T-helper 1 cell treated with Interleukin-12 subunit alpha and Interleukin-12 subunit beta and Interleukin-4 antibody, amounts not matched to agents 30 ng/mL and 1 ng/mL, for 36 hours (primary cell): ENCODE measurements at regions not wholly inside any gene's neighbourhood (a gene's known extent, or its start where the extent isn't known, plus 50 kb on each side); places are given as distances from the start of the nearest gene placed in this dataset.

Source experiments
- intact Hi-C: fragments of 100-400 bp; cut with micrococcal nuclease; formaldehyde crosslinking; loops from one replicate; pipeline ENCODE4 v1.15.1; 2024

- intact Hi-C loops, result no loop called here
These were observed 215.3 kb downstream of the BARX2 start for GRCh38 chr11:129590753-129591475.

- intact Hi-C loops, result no loop called here
These were observed 215.9 kb downstream of the BARX2 start for GRCh38 chr11:129591527-129591926.

DNA sequence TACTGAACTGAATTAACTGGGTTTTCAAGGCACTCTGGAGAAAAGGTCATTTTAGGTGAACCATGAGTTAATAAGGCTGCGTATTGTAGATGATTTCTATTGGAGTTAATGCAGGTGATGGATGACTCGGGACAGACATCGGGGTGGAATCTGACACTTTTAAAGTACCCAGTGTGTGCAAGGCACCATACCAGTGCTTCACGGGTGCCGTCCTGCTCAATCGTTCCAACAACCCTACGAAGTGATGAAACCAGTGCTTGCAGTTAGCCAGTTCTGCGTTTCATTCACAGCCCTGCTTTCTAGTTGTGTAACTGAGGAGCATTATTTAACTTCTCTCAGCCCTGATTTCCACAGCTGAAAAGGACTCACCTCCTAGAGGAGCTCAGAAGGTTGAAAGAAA lies 216.5 kb downstream of the BARX2 start:
- intact Hi-C loops, result no loop called here

- intact Hi-C loops, result no loop called here
These were observed 217.4 kb downstream of the BARX2 start for GRCh38 chr11:129593098-129593497.

- intact Hi-C loops, result no loop called here
These were observed 219.7 kb downstream of the BARX2 start for GRCh38 chr11:129595038-129595962.

GRCh38 chr11:129596351-129596750 lies 219.3 kb upstream of the TMEM45B start:
- intact Hi-C loops, result no loop called here

- intact Hi-C loops, result no loop called here
These were observed 217.3 kb upstream of the TMEM45B start for GRCh38 chr11:129598378-129598777.

- intact Hi-C loops, result no loop called here
These were observed 209.8 kb upstream of the TMEM45B start for GRCh38 chr11:129605815-129606214.

- intact Hi-C loops, result no loop called here
These were observed 206.9 kb upstream of the TMEM45B start for GRCh38 chr11:129608711-129609110.

DNA sequence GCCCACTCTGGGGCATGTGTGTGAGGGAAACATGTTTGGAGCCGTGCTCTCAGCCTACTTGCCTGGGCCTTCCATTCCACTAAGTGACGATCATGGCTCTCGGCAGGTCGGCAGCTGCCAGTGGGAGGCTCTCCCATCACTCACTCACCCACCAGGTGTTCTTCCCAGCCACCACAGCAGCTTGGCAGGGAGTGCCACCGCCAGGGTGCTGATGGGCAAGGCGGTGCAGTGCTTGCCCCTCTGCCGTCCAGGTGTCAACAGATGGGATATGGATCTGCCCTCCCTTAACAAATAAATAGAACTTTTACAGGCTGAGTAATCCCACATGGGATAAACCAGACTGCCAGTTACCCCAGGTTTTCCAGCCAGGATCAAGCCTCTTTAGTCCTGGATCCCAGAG lies 205.5 kb upstream of the TMEM45B start:
- intact Hi-C loops, result no loop called here

DNA sequence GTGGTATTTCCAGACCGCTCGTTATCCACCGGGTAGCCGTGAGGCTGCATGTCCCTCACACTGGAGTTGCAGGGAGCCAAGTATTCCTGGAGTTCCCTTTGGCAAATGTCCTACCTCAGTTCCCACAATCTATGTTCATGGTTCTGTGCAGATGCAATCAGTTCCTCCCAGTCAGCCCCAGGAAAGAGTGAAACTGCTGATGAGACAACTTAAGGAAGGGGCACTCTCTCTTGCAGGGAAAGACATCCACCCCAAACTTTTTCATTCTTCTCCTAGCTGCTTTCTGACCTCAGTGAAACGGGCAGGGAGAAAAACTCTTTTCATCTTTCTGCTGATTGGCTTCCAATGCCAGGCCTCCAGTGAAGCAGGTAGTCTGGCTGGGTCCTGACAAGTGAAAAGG lies 205.1 kb upstream of the TMEM45B start:
- intact Hi-C loops, result no loop called here

GRCh38 chr11:129611661-129612446 lies 203.8 kb upstream of the TMEM45B start:
- intact Hi-C loops, result no loop called here

DNA sequence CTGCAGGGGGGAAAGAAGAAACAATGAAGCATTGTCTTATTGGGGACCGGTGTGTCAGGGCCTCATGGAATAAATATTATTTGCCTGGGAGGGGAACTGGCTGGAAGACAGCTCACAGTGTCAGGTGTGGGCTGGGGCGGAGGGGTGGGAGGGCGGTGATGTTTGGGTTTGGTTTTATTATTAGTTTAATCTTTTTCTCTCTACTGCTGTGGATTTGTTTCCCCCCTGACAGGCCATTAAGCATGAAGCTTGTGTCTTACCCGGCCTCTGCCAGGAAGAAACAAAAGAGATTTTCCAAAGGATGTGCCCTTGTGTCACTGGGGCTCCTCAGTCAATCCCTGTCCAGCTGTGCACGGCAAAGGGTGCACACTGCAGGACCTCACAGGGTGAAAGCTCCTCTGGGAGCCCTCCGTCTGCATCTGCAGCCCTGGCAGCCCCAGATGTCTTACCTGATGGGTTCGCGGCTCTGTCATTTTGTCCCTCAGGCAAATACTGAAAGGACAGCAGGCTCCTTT lies 203.1 kb upstream of the TMEM45B start:
- intact Hi-C loops, result no loop called here

- intact Hi-C loops, result no loop called here
These were observed 202.6 kb upstream of the TMEM45B start for GRCh38 chr11:129613071-129613470.

DNA sequence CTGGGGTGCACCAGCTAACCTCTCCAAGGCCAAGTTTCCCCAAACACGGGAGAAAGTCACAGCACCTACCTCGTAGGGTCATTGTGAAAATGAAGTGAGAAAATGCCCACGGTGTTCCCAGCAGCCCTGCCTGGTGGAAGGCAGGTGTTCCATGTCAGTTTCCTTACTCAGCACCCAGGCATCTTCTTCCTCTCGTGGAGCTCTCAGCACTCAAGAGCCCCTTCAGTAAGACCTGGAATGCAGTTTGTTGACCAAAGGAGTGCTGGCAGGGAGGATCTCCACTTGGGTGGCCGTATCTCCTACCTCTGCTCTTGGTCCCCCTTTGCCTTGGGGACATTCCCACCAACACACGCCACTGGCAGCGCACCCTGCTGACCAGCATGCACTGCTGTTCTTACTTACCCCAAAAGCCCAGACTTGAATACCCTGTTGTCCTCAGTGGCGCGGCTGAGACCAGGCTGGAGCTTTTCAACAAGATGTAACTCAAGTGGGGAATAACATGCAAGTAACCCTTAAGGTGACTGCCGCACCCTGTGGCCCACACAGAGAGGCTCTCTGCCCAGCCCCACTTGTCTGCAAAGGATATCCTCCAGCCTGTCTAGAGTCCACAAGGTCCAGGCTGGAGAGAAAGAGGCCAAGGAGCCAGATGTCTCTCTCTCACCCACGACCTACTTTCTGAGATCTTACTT lies 201.2 kb upstream of the TMEM45B start:
- intact Hi-C loops, result no loop called here

DNA sequence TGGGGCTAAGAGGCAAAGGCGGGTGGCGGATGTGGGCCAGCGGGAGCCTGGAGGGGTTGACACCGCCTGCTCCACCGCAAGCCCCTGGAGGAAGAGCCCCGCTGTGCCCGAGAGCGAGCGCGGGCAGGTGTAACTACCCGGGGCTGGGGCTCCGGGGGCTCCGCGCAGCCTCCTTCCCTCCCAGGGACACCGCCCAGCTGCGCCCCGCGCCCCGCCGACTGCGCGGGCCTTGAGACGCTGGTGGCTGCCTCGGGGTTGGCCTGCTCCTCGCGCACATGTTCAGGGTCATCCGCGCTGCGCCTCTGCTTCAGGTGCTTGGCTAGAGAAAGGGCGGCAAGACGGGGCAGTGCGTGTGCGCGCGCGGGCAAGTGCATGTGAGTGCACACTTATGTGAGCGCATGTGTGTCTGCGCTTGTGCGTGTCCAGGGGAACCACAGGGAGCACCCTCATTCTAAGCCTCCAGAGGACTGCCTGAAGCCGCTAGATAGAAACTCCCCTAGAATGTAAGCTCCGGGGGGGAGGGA lies 197.5 kb upstream of the TMEM45B start:
- intact Hi-C loops, result no loop called here

- intact Hi-C loops, result no loop called here
These were observed 195.2 kb upstream of the TMEM45B start for GRCh38 chr11:129620237-129621104.

GRCh38 chr11:129625930-129626329 lies 189.7 kb upstream of the TMEM45B start:
- intact Hi-C loops, result no loop called here

DNA sequence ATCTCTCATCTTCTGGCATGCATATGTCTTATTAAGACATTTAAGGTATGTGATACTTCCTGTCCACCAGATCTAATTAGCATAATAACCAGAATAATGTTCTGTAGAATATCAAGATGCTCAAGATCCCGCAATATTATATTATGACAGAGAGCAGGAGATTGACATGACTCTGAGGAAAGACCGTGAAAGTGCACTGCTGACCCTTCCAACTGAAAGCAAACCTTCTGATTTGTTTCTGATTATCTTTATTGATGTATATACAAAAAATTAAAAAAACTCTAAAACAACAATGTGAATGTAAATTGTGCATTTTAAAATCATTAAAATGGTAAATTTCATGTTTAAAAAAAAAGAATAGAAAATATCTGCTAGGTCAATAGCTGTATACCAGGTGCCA lies 184.4 kb upstream of the TMEM45B start:
- intact Hi-C loops, result no loop called here

GRCh38 chr11:129636926-129637325 lies 178.7 kb upstream of the TMEM45B start:
- intact Hi-C loops, result loop anchor here (5.0 kb wide), 1 partner anchor 260 kb away; the partner anchor contains the start of gene BARX2
